Liver (tissue), 8 donors: ENCODE measurements at regions not wholly inside any gene's neighbourhood (a gene's known extent, or its start where the extent isn't known, plus 50 kb on each side); places are given as distances from the start of the nearest gene placed in this dataset.
"Not testable (repeated sequence)": the region's sequence is repeated elsewhere in the genome, so short reads cannot be mapped to it uniquely, and the experiment has no call there.

Source experiments
- DNase-seq: peaks from one replicate; pipeline ENCODE4 v3.0.0-alpha.2; 2017; ENCODE audit warnings: low spot score
- H3K27ac ChIP-seq, 2 donors: one replicate each; pipeline ENCODE4 v1.7.0; 2013; ENCODE audit warnings: inconsistent platforms in 2 of 2, low read length in 2 of 2, control low read depth in 1 of 2, low read depth in 1 of 2, mild to moderate bottlenecking in 1 of 2
- H3K27me3 ChIP-seq, 4 donors: one replicate each; pipeline versions ENCODE4 v1.6.1 to v1.7.0; 2013; ENCODE audit warnings: low read length in 3 of 4, inconsistent platforms in 1 of 4, mild to moderate bottlenecking in 1 of 4, moderate library complexity in 1 of 4; ENCODE audit not compliant: control insufficient read depth in 4 of 4, insufficient read depth in 4 of 4
- H3K36me3 ChIP-seq, 4 donors: one replicate each; pipeline versions ENCODE4 v1.6.1 to v1.7.0; 2013; ENCODE audit warnings: low read length in 3 of 4, mild to moderate bottlenecking in 3 of 4, low read depth in 1 of 4, moderate library complexity in 1 of 4; ENCODE audit not compliant: control insufficient read depth in 4 of 4, insufficient read depth in 3 of 4
- H3K4me1 ChIP-seq, 4 donors: one replicate each; pipeline versions ENCODE4 v1.6.1 to v1.7.0; 2013; ENCODE audit warnings: low read length in 3 of 4, mild to moderate bottlenecking in 3 of 4, moderate library complexity in 1 of 4; ENCODE audit not compliant: control insufficient read depth in 4 of 4, insufficient read depth in 4 of 4
- H3K4me3 ChIP-seq, 3 donors: one replicate each; pipeline versions ENCODE4 v1.6.1 to v1.7.0; 2013; ENCODE audit warnings: low read length in 3 of 3, control low read depth in 1 of 3, low read depth in 1 of 3, mild to moderate bottlenecking in 1 of 3
- H3K9ac ChIP-seq, 2 donors: one replicate each; pipeline ENCODE4 v1.7.0; 2013; ENCODE audit warnings: low read length in 2 of 2, mild to moderate bottlenecking in 2 of 2, moderate library complexity in 2 of 2, control low read depth in 1 of 2, low read depth in 1 of 2
- H3K9me3 ChIP-seq, 4 donors: one replicate each; pipeline versions ENCODE4 v1.6.1 to v1.7.0; 2013; ENCODE audit warnings: low read length in 3 of 4; ENCODE audit not compliant: control insufficient read depth in 4 of 4
- ATF3 ChIP-seq: IDR thresholded peaks from 2 replicates; pipeline ENCODE4 v1.6.1; 2016; ENCODE audit warnings: antibody characterized with exemption
- CTCF ChIP-seq: fragments of 150-350 bp; IDR thresholded peaks from 2 replicates; pipeline ENCODE4 v1.5.1; 2017; ENCODE audit warnings: improper control_type of control experiment, low read depth, low read length; ENCODE audit not compliant: missing input control
- EGR1 ChIP-seq, 2 donors: IDR thresholded peaks; 2 replicates each; pipeline ENCODE4 v1.6.1; 2016 to 2018; ENCODE audit warnings: antibody characterized with exemption in 2 of 2, low read depth in 2 of 2
- FOXA1 ChIP-seq: IDR thresholded peaks from 2 replicates; pipeline ENCODE4 v1.6.1; 2016; ENCODE audit warnings: antibody characterized with exemption
- FOXA2 ChIP-seq: IDR thresholded peaks from 2 replicates; pipeline ENCODE4 v1.6.1; 2016; ENCODE audit warnings: antibody characterized with exemption
- GABPA ChIP-seq, 2 donors: IDR thresholded peaks in 1 of 2; conservative IDR thresholded peaks in 1 of 2; 2 replicates each; pipeline ENCODE4 v1.6.1; 2016; ENCODE audit warnings: antibody characterized with exemption in 2 of 2, mild to moderate bottlenecking in 1 of 2, moderate library complexity in 1 of 2
- HNF4G ChIP-seq: IDR thresholded peaks from 2 replicates; pipeline ENCODE4 v1.6.1; 2016; ENCODE audit warnings: antibody characterized with exemption
- NR2F2 ChIP-seq: IDR thresholded peaks from 2 replicates; pipeline ENCODE4 v1.6.1; 2016; ENCODE audit warnings: antibody characterized with exemption
- REST ChIP-seq: IDR thresholded peaks from 2 replicates; pipeline ENCODE4 v1.6.1; 2016; ENCODE audit warnings: antibody characterized with exemption, mild to moderate bottlenecking
- RXRA ChIP-seq, 2 donors: IDR thresholded peaks; 2 replicates each; pipeline ENCODE4 v1.6.1; 2017 to 2018; ENCODE audit warnings: antibody characterized with exemption in 2 of 2, mild to moderate bottlenecking in 1 of 2
- SP1 ChIP-seq: IDR thresholded peaks from 2 replicates; pipeline ENCODE4 v1.6.1; 2018; ENCODE audit warnings: antibody characterized with exemption, mild to moderate bottlenecking
- TAF1 ChIP-seq: conservative IDR thresholded peaks from 2 replicates; pipeline ENCODE4 v1.6.1; 2016; ENCODE audit warnings: antibody characterized with exemption, mild to moderate bottlenecking
- YY1 ChIP-seq: IDR thresholded peaks from 2 replicates; pipeline ENCODE4 v1.6.1; 2016; ENCODE audit warnings: antibody characterized with exemption, mild to moderate bottlenecking
- ZBTB33 ChIP-seq: IDR thresholded peaks from 2 replicates; pipeline ENCODE4 v1.6.1; 2016; ENCODE audit warnings: antibody characterized with exemption
- WGBS: extraction: QIAGEN DNeasy Blood & Tissue Kit; methylation state at CpG from one replicate; pipeline ENCODE4 v1.1.7; 2013; 5-methylcytosine and 5-hydroxymethylcytosine counted together
- donor health status: healthy.
- donor health status: healthy.
- donor health status: healthy.
- donor health status: healthy.
- donor health status: healthy.

GRCh38 chr10:33473688-33474087 is 139.2 kb upstream of the NRP1 start:
- no peak overlapping the region for H3K9ac ChIP-seq
- TF ChIP-seq ZBTB33 (no peak), NR2F2 (no peak), REST (no peak), FOXA1 (no peak), ATF3 (no peak), CTCF (no peak), YY1 (no peak), RXRA (IDR thresholded peaks at IDR 0.05) (no peak), GABPA (IDR thresholded peaks at IDR 0.05 in 1 of 2, conservative IDR thresholded peaks at IDR 0.05 in 1 of 2) (no peak), TAF1 (no peak), HNF4G (no peak), SP1 (no peak), FOXA2 (no peak), EGR1 (IDR thresholded peaks at IDR 0.05; ENCODE audit: low read depth in 2 of 2) (no peak)
- 88% methylated on average over 3 of the region's 3 CpGs for WGBS
- H3K4me3 ChIP-seq, result no peak overlapping the region
- H3K27me3 ChIP-seq, result no peaks in the 10 kb centered on the region
- H3K27ac ChIP-seq, result no peak overlapping the region
- peaks cover 0 to 5% (median 0%) of the 10 kb centered on the region in 4 donors for H3K4me1 ChIP-seq
- no peak for DNase-seq
- no peaks in the 10 kb centered on the region for H3K9me3 ChIP-seq
- H3K36me3 ChIP-seq, result no peaks in the 10 kb centered on the region

GRCh38 chr10:33468006-33468405 is 133.5 kb upstream of the NRP1 start:
- H3K4me1 ChIP-seq, H3K9ac ChIP-seq, H3K4me3 ChIP-seq, H3K9me3 ChIP-seq, H3K27me3 ChIP-seq, H3K36me3 ChIP-seq, DNase-seq, H3K27ac ChIP-seq: not testable (repeated sequence)
- WGBS, result 94% methylated on average over 25 of the region's 28 CpGs
